AG04449 (cell line): ENCODE measurements at regions not wholly inside any gene's neighbourhood (a gene's known extent, or its start where the extent isn't known, plus 50 kb on each side); places are given as distances from the start of the nearest gene placed in this dataset.
A peak's percentile ranks its signal among the peaks of the same experiment; 100 is the strongest.

ENCODE experiments used
- CTCF ChIA-PET: fragments of 350-600 bp; formaldehyde crosslinking; extraction: SDS; loops from one replicate; lab custom pipeline; 2021; ENCODE audit warnings: antibody characterized with exemption; lab: Yijun Ruan, JAX
- POLR2A ChIA-PET: fragments of 400-600, 350-600 bp; formaldehyde crosslinking; extraction: SDS; loops from one replicate; lab custom pipeline; 2020; ENCODE audit warnings: antibody characterized with exemption, inconsistent platforms; lab: Yijun Ruan, JAX
- DNase-seq: peaks from one replicate; pipeline ENCODE4 v3.0.0-alpha.2; 2010; ENCODE audit warnings: low read depth, low spot score
- H3K4me3 ChIP-seq: 2 replicates; pipeline ENCODE4 v1.5.1; 2011; ENCODE audit warnings: low read depth, mild to moderate bottlenecking, control low read depth, low read length
- TF ChIP-seq, protein P1 (sequence below): IDR thresholded peaks from one replicate; pipeline ENCODE4 v1.5.1; 2011; ENCODE audit warnings: mild to moderate bottlenecking, moderate library complexity, low read length, control low read depth, inconsistent platforms; ENCODE audit not compliant: insufficient read depth; ENCODE audit errors: missing control alignments

DNA sequence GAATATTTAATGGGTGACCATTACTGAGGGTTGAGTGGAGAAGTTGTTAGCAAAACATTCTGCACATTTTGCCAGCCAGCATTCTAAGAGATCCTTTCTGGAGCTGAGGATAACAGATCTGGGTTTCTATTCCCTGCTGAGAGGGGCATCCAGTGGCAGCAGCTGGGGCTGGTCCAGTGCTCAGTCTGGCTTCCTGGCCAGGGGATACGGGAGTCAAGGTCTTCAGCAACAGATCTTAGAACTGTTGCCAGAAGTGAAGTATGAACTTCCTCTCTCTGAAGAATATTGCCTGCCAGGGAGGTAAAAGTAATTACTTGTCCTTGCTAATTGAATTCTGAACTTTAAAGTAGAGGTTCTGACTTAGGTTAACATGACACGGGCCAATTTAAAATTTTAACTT is 568.4 kb downstream of the REEP3 start:
- CTCF ChIA-PET: no interaction called here
- H3K4me3 ChIP-seq: no peak overlapping the region
- TF ChIP-seq, protein P1, sequence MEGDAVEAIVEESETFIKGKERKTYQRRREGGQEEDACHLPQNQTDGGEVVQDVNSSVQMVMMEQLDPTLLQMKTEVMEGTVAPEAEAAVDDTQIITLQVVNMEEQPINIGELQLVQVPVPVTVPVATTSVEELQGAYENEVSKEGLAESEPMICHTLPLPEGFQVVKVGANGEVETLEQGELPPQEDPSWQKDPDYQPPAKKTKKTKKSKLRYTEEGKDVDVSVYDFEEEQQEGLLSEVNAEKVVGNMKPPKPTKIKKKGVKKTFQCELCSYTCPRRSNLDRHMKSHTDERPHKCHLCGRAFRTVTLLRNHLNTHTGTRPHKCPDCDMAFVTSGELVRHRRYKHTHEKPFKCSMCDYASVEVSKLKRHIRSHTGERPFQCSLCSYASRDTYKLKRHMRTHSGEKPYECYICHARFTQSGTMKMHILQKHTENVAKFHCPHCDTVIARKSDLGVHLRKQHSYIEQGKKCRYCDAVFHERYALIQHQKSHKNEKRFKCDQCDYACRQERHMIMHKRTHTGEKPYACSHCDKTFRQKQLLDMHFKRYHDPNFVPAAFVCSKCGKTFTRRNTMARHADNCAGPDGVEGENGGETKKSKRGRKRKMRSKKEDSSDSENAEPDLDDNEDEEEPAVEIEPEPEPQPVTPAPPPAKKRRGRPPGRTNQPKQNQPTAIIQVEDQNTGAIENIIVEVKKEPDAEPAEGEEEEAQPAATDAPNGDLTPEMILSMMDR: no peak
- POLR2A ChIA-PET: no interaction called here
- no peak for DNase-seq

DNA sequence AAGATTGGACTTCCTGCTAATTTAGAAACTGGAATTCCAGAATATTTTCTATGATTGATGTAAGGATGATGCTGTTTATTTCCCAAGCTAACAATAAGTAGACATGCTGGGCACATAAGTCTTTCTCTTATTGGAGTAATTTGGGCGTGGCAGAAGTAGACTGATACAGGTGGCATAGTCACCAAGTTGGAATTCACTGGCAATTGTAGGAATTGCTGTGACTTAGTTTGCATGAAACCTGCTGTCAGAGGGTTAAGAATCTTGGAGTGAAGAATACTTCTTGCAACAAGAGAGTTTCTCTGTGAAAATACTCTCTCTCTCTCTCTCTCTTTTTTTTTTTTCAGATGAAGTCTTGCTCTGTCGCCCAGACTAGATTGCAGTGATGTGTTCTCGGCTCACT is 569.7 kb downstream of the REEP3 start:
- TF ChIP-seq, protein P1: no peak
- H3K4me3 ChIP-seq: no peak overlapping the region
- DNase-seq: no peak
- CTCF ChIA-PET: no interaction called here
- POLR2A ChIA-PET: no interaction called here

DNA sequence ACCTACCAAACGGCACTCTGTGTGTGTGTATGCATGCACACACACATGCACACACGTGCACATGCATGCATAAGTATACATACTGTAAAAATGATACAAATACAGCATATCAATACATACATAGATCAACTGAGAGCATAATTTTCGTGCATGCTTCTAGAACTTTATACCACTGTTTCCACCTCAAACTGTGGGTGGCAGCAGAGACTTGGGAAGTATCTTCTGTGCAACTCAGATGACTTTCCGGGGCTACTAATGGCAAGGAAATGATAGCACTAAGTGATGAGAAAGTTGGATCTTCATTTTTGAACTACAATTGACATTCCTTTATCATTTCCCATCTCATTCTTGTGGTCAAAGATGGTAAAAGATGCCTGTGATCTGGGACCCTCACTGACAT is 570.7 kb downstream of the REEP3 start:
- DNase-seq: no peak
- ChIA-PET CTCF (no interaction called here), POLR2A (no interaction called here)
- TF ChIP-seq, protein P1: peak; percentile 13
- H3K4me3 ChIP-seq: no peak overlapping the region

DNA sequence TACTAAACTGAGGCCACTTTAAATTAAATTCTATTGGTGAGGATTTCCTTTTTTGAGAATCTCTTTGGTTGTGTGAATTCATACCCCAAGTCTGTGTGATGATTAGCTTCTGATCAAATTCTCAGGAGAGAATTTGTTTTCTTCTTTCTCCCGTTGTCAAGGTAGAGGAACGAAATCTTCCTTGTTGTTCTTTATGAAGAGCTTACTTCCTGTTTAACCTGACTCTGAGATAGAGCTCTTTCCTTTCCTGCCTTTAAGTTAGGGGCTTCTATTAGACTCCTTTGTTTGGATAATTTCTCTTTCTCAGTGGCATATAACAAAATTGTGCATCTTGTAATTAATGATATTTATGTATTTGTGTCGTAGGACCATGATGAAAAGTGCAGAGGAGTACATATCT is 572.1 kb downstream of the REEP3 start:
- no peak for DNase-seq
- TF ChIP-seq, protein P1: no peak
- POLR2A ChIA-PET: no interaction called here
- no peak overlapping the region for H3K4me3 ChIP-seq
- CTCF ChIA-PET: interaction anchor here (1.1 kb wide), 1 partner anchor 11 kb away, joined by 3 read pairs; no protein-coding TSS in a partner anchor

DNA sequence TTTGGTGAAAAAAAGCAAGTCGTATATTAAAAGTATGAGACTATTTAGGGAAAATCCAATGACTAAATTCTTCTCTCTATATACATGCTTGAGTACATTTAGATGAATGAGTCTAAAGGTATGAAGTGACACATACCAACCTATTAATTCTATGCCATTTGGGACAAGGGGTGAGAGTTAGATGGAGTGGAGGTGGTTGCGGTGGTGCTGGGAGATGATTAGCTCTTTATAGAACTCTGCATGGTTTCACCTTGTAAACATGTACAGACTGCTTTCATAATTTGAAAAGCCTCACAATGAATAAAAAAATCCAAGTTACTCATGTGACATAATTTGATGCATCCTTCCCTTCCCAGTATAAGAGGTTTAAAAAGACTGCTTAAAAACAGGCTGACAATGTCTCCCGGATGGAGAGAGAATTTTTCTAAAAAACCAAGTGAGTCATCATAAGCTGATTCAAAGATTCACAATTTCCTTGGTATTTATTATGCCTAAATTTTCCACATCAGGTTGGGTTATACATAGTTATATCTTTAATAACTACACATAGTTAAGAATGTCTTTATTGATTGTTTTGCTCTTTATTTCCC is 572.8 kb downstream of the REEP3 start:
- CTCF ChIA-PET: no interaction called here
- POLR2A ChIA-PET: no interaction called here
- no peak overlapping the region for H3K4me3 ChIP-seq
- no peak for DNase-seq
- TF ChIP-seq, protein P1: no peak

DNA sequence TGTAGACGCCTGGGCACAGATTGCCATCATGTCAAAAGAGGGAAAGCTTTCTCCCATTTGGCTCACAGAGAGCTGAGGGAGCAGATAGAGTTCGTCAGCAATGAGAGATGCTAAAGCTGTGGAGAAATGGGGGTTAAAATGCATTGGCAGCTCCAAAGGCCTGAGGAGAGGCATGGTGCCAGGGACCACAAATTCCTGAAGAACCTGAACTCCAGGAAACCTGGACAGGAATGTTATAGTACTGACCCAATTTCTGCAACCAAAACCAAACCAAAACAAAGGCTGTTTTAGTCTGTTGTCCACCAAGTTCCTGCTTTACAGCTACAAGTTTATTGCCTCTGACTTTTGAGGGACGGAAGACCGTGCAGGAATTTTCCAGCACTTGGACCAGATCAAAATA is 575.7 kb downstream of the REEP3 start:
- CTCF ChIA-PET: interaction anchor here (1.2 kb wide), 1 partner anchor 19 kb away, joined by 3 read pairs; no protein-coding TSS in a partner anchor
- DNase-seq: no peak
- TF ChIP-seq, protein P1: no peak
- POLR2A ChIA-PET: no interaction called here
- H3K4me3 ChIP-seq: no peak overlapping the region
